A549 (cell line): ENCODE measurements at regions not wholly inside any gene's neighbourhood (a gene's known extent, or its start where the extent isn't known, plus 50 kb on each side); places are given as distances from the start of the nearest gene placed in this dataset.

Experiments used
- CTCF ChIP-seq: fragments of >200 bp; sonication (Bioruptor Twin); formaldehyde crosslinking; IDR thresholded peaks from 3 replicates; pipeline ENCODE4 v1.5.1; 2016
- E2F6 ChIP-seq: IDR thresholded peaks from 2 replicates; pipeline ENCODE4 v1.6.1; 2012; ENCODE audit warnings: low read depth, borderline replicate concordance
- EP300 ChIP-seq, 2 experiments: fragments of >200 bp; sonication (Bioruptor Twin); formaldehyde crosslinking; IDR thresholded peaks; 2 replicates in 1 of 2; 3 replicates in 1 of 2; pipeline ENCODE4 v1.6.1; 2016 to 2017
- HOXB5 ChIP-seq: fragments of 250-450 bp; sonication (Bioruptor Pico); IDR thresholded peaks from 2 replicates; pipeline ENCODE4 v1.5.0; 2020; ENCODE audit warnings: mild to moderate bottlenecking, moderate library complexity
- MYC ChIP-seq: IDR thresholded peaks from 2 replicates; pipeline ENCODE4 v1.6.1; 2012; ENCODE audit warnings: mild to moderate bottlenecking, inconsistent platforms, low read length, improper control_type of control experiment, borderline replicate concordance
- NPAS2 ChIP-seq: fragments of 250-450 bp; sonication (Bioruptor Pico); IDR thresholded peaks from 2 replicates; pipeline ENCODE4 v1.8.0; 2022; ENCODE audit warnings: mild to moderate bottlenecking, moderate library complexity, borderline replicate concordance
- RFX5 ChIP-seq: fragments of 450-650 bp; IDR thresholded peaks from 2 replicates; pipeline ENCODE4 v1.7.1; 2014; ENCODE audit warnings: antibody characterized with exemption, mild to moderate bottlenecking, moderate library complexity
- SREBF2 ChIP-seq: fragments of 450-650 bp; IDR thresholded peaks from 2 replicates; pipeline ENCODE4 v1.6.1; 2014; ENCODE audit warnings: mild to moderate bottlenecking, moderate library complexity
- TP53 ChIP-seq: fragments of 250-450 bp; sonication (Bioruptor Pico); IDR thresholded peaks from 2 replicates; pipeline ENCODE4 v1.5.0; 2021; ENCODE audit warnings: mild to moderate bottlenecking, moderate library complexity

GRCh38 chr14:98731701-98732100 lies 540.3 kb downstream of the BCL11B start:
- TF ChIP-seq MYC (no peak), CTCF (no peak), EP300 (IDR thresholded peaks at IDR 0.05) (no peak), RFX5 (no peak), HOXB5 (no peak), SREBF2 (no peak), E2F6 (no peak), NPAS2 (no peak), TP53 (CRISPR knock-in tag) (no peak)
